CD4-positive, alpha-beta T cell treated with Interleukin-15 for 4 hours (primary cell): ENCODE measurements at regions not wholly inside any gene's neighbourhood (a gene's known extent, or its start where the extent isn't known, plus 50 kb on each side); places are given as distances from the start of the nearest gene placed in this dataset.
A peak's percentile ranks its signal among the peaks of the same experiment; 100 is the strongest.

ENCODE experiments used
- DNase-seq: peaks from one replicate; pipeline ENCODE4 v3.0.0-alpha.2; 2020; ENCODE audit warnings: low spot score

DNA sequence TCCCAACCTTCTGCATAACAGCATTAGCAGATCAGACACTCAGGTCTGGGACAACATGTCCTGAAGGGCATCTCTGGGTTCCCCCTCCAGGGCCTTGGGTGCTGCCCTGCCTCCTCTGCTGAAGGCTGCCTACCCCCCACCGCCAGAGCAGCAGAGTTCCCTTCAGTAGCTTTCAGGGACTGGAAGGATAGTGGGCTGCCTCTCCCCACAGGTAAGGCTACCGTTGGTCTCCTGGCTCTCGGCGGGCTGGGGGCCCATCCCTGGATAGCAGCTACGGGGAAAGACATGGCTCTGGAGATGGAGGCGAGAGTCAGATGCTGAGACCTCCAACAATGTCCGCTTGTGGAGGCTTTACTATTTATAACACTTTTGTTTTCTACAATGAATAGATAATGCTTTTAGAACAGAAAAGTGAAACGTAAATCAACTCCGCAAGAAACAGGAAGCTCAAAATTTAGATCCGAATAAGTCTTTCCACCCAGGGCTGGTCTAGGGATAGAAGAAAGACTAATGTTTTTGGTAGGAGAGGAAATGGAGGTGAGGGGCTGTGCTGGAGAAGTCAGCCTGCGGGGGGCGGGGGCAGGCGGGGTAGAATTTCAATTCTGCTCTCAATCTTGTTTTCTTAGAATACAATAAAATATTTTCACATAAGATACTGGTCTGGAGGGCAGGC is 58.4 kb downstream of the ARL4C start:
- no peak for DNase-seq

DNA sequence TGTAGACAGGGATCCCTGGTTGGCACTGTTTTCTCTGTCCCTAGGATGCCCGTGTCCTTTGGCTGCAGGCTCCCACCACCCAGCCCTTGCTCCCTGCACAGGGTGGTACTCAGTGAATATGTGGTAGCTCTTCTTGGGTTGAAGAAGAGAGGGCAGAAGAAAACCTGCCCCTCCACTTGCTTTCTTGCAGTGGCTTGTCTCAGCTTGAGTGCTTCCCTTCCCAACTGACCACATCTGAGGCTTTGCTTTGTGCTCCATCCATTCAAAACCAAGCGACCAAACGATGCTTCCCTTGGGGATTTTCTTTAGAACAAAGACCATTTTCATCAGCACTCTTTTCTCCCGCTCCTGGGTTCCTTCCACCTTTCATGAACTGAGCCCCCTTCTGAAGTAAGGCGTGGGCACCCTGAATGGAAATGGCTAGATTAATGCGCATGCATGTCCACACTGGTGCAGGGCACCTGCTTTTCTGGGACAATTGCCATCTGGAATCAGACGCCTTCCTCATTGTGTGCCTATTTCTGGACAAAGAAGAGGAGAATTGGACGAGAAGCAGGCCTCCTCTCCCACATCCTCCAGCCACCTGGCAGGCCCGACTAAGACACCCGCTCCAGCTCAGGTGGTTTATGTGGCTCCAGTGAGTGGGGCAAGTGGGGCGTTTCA is 59.1 kb downstream of the ARL4C start:
- DNase-seq = no peak

DNA sequence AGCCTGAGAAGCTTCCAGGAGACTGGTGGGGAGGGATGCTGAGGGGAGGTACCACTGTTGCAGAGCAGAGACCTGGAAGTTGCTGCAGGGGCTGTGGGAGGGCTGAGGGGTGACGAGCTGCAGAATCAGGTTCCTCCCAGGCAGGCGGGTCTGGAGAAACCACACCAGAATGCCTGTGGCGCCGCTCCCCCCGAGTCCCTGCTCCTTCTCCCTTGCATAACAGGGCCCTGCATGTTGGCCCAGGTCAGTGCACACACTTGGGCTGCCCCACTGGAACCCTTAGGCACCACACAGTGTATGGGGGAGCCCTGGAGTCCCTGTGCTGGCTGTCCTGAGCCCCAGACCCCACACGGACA is 60.4 kb downstream of the ARL4C start:
- no peak for DNase-seq

DNA sequence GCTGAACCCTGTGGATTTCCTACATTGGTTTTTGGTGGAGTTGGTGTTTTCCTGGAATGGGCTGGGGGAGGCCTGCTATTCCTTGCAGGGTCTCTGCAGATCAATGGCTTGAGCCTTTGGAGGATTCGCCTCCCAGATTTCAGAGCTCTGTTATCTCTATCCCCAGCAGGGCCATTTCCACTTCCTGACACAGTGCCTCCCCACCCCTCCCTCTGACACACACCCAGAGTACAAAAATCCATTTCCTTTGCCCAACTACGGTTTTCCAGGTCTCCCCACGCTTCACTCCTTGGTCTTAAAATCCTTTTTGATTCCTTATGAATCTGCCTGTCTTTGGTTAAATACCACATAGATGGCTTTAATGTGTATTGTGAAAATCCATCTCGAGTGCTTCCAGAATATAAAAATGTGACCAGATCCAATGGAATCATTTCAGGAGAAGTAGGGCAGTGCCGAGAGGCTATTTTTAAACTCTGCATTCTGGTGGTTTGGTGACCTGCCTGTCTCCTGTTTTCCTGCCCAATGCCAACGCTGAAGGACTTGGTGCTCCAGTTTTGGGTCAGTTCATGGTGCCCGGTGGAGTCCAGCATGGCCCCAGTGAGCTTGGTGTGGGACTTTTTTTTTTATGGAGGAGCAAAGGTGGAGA is 60.9 kb downstream of the ARL4C start:
- DNase-seq = no peak

DNA sequence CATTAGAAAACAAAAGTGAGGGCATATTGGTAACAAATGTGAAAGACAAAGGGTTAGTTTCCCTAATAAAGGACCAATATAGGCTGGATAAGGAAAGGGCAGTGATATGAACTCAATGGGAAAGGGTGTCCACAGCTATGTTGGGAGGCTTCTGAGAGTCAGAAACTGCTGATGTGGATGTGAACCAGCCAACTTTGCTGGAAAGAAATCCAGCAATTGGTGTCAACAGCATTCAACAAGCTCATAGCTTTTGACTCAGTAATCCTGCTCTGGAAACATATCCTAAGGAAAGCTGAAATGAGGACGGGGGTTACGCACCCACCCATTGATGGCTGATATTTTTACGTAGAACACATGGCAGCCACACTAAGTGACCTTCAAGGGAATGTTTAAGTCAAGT is 63.7 kb downstream of the ARL4C start:
- DNase-seq = no peak

DNA sequence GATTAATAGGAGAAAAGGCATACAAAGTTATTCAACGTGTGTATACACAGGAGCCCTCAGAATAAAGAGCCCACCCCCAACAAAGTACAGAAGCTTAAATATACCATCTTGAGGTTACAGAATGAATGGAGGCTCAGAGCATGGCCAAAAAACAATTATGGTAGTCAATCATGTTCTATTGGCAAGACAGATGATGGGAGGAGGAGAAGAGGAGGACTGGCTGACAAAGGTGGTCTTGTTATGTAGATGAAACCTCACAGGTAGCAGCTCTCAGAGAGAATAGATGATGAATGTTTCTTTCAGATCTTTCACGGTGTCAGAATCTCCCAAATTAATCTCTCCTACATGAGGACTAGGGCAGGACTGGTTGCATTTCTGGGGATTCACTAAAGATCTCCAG is 66.0 kb downstream of the ARL4C start:
- DNase-seq = no peak

DNA sequence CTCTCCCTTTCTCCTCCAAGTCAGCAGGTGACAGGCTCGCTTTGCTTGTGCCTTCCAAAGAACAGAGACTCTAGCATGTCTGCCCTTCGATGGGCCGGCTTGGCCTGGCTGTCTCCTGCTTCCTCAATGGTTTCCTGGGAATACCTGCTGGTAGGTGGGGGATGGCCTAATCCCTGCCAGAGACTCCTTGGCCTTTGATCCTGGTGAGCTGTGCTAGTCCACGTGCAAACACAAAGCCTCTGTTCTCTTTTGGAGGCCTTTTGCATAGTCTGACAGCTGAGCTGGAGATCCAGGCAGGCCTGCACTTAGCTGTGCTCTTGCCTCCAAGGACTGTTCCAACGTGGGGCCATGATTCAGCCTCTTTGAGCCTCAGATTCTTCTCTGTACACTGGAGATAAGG is 67.6 kb downstream of the ARL4C start:
- no peak for DNase-seq

DNA sequence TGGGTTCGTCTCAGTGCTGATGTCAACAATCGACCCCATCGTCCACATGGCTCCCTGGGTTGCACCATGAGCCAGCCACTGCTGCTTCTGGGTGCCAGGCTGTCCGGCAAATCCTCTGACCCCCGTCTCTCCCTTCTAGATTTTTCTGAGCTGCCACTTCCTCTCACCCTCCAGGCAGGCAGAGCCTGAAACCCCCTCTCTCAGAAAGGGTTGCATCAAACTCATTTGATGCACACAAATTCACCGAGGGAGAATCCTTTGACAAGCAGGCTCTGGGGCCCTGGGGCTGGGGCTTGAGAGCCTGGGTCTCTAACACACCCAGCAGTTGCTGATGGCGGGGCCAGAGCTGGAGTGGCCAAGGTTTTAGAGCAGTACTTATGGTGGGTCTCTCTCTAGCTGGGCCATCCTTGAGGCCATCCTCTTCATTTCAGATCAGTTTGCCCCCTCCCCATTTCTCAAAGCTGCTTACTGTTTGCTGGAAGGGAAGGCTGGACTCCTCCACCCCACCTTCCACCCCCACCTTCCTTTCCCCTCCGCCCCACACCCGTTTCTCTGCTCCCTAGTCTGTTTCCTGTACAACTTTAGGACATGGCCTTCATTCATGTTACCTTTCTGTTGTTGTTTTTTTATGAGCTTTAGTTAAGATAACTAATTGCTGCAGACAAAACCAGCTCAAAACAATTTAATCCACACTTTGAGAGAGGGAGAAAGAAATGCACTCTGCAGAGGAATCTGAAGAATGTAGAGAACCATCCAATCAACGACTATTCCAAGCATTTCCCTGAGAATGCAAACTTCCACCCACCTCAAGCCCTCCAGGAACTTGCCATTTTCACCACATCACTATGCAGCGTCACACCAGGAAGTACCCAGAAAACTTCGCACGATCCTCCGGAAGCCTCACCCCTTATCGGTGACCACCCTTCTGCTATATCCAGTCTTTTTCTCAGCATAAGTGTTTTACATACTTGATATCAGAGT is 69.5 kb downstream of the ARL4C start:
- peak; percentile 39 for DNase-seq

DNA sequence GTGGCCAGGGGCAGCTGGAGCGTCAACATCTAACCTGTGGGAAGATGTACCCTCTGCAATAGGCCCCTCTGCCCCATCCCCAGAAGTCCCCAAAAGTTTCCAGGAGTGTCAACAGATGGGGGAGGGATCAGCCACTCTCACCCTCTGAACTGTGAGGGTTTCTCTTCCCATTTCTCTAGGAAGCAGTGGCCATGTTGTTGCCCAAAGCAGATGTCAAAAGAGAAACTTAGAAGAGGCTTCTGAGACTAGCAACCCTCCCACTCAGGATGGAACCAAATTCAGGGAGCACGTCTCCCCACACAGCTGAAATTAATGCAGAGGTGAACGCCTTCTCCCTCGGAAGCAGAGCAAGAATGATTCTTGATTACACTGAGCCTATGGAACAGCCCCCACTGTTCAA is 70.3 kb downstream of the ARL4C start:
- no peak for DNase-seq

DNA sequence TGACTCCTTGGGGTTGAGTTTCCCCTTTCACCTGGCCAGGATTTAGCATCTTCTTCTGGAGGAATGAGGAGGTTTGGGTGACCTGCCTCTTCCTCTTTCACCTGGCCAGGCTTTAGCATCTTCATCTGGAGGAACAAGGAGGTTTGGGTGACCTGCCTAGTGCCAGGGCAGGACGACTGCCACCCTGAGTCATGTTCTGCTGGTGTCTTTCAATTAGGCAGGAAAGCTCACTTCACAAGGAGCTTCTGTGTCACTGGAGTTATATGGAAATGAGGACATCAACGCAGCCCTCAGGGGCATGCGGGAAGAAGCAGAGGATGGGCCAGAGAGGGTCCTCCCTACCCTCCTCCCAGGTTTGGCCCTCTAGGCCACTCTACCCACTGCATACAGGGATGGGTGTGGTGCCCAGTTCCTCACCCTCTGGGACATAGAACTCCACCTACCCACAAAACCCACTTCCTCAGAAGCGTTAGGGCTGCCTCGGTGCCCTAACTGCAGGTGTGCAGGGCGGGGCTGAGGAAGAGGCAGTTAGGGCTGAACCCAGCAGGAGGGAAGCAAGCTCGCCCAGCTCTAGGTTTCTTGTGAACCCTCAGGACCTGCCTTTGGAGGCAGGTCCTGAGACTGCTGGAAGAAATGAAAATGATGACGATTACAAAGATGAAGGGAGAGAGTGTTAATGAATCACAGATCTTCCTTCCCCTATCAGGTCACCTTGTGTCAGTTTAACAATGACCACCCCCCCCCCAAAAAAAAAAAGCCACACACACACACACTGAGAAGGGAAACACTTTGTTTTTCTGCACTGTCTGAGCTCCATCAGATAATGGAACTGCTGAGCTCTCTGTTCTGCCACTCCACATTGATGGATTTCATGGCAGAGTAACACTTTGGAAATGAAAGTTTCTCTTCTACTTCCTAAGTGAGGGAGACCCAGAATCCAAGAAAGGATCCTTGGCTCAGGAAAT is 71.0 kb downstream of the ARL4C start:
- peak; percentile 87 for DNase-seq

DNA sequence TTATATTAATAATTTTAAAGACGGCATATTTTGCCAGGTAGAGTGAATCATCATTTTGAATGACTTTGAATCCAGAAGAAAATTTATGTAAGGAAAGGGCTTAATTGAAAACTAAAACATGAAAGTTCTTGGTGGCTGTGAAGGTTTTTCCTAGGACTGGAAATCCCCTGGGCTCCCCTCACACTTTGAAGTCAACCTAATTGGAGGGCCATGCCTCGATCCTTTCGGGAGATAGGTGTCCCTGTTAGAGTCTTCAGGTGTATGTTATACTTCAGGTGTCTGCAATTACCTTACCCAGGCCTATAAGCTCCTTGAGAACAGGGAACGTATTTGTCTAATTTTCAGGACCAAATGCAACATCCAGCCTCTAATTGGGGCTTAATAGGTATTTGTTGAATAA is 73.0 kb downstream of the ARL4C start:
- no peak for DNase-seq

DNA sequence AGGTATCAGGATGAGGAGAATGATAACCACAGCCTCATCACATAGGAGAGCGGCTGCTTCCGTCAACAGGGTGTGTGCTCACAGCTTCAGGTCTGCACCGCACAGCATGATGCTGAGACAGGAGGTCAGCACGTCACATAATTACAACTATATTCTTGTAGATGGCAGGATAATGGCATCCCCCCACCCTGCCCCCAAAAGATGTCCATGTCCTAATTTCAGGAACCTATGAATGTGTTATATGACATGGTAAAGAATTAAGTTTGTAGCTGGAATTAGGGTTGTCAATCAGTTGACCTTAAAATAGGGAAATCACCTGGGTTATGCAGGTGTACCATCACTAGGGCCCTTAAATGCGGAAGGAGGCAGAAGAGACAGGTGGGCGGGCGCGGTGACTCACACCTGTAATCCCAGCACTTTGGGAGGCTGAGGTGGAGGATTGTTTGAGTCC is 73.9 kb downstream of the ARL4C start:
- DNase-seq = peak; percentile 62

DNA sequence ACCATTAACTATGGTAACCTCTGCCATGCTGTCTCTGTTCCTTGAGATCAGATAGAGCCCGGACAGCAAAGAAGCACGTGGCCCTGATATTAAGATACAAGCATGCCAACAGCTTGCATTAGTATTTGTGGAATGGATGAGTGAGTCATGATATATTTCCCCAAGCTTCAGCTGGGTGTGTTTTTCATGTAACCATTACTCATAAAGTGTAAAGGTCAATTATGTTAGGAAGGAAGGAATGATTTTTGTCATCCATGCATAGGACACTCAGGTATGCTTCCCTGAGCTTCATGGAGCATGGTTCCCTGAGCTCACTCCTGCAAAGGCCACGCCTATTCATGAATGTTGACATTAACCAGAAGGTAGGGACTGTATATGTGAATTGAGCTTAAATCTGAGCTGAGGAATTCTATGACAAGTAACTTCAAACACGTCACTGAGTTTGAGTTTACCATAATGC is 74.6 kb downstream of the ARL4C start:
- DNase-seq = peak; percentile 74

DNA sequence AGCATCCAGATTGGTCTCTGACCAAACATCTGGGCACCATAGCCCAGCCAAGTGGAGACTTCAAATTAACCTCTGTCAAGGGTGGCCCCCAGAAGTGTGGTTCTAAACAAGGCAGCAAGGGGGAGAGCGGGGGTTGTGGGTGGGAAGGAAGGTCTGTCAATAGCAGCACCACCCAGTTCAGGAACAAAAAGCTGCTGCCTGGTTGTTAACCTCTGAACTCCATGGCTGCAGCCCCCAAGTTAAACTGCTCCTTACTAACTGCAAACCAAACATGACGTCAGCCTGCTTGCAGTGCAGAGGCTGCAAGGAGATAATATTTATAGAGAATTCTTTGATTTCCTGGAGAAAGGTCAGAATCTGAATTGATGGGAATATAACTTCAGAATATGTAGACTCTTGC is 76.5 kb downstream of the ARL4C start:
- peak; percentile 13 for DNase-seq

DNA sequence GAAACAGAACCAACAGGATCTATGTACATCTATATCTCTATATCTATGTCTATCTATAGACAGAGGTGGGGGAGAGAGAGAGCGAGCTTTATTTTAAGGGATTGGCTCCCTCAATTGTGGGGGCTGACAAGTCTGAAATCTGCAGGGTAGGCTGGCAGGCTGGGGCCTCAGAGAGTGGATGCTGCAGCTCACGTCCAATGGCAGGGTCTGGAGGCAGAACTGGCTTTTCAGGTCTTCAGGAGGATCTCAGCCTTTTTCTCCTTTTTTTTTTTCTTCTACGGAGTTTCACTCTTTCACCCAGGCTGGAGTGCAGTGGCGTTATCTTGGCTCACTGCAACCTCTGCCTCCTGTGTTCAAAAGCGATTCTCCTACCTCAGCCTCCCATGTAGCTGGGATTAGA is 77.2 kb downstream of the ARL4C start:
- no peak for DNase-seq

DNA sequence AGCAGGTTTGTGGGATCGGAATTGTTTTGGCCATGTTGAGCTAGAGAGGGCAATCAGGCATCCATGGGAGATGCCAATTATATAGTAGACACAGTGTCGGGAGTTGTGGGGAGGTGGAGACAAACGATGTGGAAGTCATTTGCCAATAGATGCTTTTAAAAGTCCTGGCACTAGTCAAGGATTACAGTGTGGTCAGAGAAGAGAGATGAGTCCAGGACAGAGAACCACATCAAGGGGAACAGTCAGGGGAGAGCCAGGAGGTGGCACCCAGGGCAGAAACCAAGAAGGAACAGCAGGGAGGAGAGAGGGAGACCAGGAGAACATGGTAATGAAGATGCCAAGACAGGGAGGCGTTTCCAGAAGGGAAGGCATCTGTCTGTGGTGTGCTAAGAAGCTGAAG is 81.2 kb downstream of the ARL4C start:
- DNase-seq = no peak

DNA sequence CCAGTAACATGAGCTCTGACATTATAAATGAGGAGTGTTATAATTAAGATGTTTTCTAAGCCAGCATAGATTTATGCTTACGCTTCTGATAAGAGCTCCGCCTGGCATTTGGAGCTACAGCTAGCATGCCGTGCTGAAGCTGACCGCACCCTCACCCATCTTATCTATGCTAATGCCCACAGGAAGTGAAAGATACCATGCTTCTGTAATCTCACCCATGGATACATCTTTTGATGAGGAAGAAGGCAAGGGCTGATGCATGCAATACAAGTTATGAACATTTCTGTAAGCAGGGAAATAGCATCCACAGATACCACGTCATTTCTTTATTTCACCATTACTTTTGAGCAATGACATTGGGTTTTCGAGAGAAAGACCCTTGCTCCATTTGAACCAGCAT is 82.3 kb downstream of the ARL4C start:
- no peak for DNase-seq

DNA sequence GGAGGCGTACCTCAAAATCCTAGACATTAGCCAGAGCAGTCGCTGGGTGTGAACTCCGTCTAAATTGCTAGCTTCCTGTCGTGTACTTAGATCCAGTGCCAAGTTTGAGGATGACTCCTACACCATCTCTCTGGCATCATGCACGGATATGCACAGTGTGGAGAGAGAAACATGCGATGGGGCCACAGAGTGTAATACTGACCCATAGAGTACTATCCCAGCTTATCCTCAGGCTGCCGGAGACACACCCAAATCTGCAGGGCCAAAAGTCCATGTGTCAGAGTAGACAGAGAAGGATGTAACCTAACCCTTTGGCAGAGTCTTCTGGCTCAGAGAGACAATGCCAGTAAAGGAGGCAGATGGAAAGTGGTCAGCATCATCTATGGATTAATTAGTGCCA is 84.2 kb downstream of the ARL4C start:
- no peak for DNase-seq

DNA sequence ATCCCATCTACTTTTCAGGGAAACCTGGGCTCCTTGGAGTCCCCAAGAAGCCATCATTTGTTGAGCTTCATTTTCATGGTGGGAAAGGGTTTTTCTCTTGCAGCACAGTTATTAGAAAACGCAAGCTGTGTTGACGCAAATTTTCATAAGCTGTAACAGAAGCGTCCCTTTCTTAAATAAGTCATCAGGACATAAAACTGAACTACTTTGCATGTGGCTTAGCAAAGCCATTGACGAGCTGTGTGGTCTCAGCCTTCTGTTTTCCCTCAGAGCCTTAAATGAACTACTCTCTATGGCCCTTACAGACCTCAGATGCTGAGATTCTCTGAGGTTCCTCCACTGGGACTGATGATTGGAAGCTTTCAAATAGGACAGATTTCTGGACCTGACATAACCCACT is 85.1 kb downstream of the ARL4C start:
- DNase-seq = no peak

DNA sequence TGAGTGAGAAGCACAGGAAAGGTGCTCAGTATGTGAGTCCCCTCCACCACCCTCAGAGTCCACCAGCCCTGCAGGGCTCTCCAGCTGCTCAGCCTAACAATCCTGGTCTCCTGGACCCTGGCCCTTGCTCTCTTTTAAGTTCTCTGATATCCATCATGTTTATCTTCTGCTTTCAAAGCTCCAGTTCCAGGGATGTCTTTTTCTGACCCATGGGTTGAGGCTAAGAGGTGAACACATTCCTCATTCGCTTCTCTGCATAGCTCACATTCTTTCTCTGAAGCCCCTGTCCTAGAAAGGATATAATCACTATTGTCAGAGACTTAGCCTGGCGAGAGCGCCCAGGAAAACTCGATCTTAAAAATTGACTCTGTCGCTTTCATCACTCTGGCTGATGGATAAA is 86.4 kb downstream of the ARL4C start:
- DNase-seq = no peak

DNA sequence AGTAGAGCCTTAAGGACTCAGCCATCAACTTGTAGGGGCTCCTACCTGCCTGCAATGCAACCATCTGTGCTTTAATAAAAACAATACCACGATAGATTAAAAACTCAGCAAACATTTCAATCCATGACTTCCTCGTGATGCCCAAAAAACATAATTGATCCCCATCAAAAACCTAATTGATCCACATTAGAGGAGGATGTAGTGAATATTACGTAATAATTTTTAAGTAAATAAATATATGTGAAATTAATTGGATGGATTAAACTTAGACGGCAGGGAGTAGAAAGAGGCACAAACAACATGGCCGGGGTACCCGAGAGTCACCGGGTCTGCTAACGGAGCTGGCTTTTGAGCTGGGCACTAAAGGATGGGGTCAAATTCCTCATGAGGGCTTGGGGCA is 87.3 kb downstream of the ARL4C start:
- no peak for DNase-seq
